GM12864 (cell line): ENCODE measurements at regions not wholly inside any gene's neighbourhood (a gene's known extent, or its start where the extent isn't known, plus 50 kb on each side); places are given as distances from the start of the nearest gene placed in this dataset.

Experiments
- DNase-seq: peaks from one replicate; pipeline ENCODE4 v3.0.0-alpha.2; 2011; ENCODE audit warnings: low read depth
- H3K4me3 ChIP-seq: 2 replicates; pipeline ENCODE4 v1.5.1; 2011; ENCODE audit warnings: mild to moderate bottlenecking, low read depth, low read length, control low read depth
- CTCF ChIP-seq: IDR thresholded peaks from 2 replicates; pipeline ENCODE4 v1.5.1; 2011; ENCODE audit warnings: low read depth, mild to moderate bottlenecking, moderate library complexity, low read length, control low read depth, inconsistent platforms; ENCODE audit errors: missing control alignments

- TF ChIP-seq CTCF, result no peak
- no peak for DNase-seq
- no peak overlapping the region for H3K4me3 ChIP-seq
Observed at GRCh38 chr12:91380631-91381030, 198.0 kb upstream of the DCN start.

DNA sequence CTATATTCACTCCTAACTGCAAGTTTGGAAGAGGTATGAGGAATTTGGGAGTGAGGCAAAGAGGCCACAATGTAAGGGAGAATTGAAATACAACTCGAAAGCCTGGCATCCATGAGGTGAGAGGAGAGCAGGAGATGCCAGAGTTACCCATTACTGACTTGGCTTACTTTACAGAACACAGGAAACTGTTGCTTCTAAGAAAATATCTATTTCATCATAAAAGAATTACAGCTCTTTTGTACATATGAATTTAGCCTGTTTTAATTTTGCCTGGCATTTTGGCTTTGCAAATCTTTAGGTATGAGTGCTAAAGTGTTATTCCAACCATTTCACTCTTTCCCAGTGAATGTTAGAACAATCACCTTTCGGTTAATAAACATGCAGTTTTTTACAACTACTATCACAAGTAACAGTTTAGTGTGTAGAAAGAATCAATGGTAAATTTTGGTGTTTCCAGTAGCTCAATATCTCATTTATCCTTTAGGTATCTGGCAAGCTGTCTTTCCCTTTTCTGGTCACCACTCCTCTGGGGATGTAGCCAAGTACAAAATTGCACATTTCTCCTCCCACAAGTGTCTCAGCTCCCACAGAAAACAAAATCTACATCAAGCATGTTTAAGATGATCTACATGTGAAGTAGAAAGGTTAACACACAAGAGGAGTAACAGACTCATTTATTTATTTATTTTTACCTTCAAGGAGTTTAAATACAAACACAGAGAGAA lies 196.6 kb upstream of the DCN start:
- TF ChIP-seq CTCF, result no peak
- H3K4me3 ChIP-seq, result no peak overlapping the region
- no peak for DNase-seq

DNA sequence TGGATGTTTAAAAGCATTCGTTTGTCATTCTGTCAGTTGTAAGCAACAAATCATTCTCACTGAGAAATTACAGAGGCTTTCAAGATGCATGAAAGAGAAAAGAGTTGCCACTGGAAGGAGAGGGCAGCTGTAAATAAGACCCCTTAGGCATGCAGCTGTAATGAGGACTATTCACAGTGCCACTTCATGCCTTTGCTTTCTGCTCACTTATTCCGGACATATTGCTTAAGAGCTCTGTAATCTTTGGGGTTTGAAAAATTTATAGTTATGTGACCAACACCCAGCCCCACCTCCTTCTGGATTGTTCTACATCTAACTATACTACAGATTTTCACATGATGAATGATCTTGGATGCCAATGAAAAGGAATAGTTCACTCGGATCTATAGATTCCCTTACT lies 194.8 kb upstream of the DCN start:
- no peak for DNase-seq
- no peak overlapping the region for H3K4me3 ChIP-seq
- TF ChIP-seq CTCF, result no peak

DNA sequence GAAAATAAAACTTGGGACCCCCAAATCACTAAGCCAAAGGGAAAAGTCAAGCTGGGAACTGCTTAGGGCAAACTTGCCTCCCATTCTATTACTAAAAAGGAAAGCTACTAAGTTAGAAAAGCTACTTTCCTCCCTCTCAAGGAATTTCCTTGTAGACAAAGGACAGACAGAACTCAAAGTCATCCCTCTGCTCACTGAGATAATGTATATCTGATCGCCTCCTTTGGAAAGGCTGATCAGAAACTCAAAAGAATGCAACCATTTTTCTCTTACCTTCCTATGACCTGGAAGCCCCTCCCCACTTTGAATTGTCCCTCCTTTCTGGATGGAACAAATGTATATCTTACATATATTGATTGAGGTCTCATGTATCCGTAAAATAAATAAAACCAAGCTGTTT lies 190.5 kb upstream of the DCN start:
- DNase-seq, result no peak
- TF ChIP-seq CTCF, result no peak
- no peak overlapping the region for H3K4me3 ChIP-seq

- H3K4me3 ChIP-seq, result no peak overlapping the region
- no peak for DNase-seq
- no peak for TF ChIP-seq CTCF
Observed at GRCh38 chr12:91370086-91370868, 187.7 kb upstream of the DCN start.

- DNase-seq, result no peak
- no peak overlapping the region for H3K4me3 ChIP-seq
- no peak for TF ChIP-seq CTCF
Observed at GRCh38 chr12:91368613-91369012, 186.0 kb upstream of the DCN start.
